HG02610 (cell line): ENCODE measurements at regions not wholly inside any gene's neighbourhood (a gene's known extent, or its start where the extent isn't known, plus 50 kb on each side); places are given as distances from the start of the nearest gene placed in this dataset.
A peak's percentile ranks its signal among the peaks of the same experiment; 100 is the strongest.

Experiments used
- ATAC-seq: cut with Tn5 transposase; IDR thresholded peaks from one replicate; pipeline ENCODE4 v1.9.1; 2021; ENCODE audit warnings: mild to moderate bottlenecking, moderate library complexity; ENCODE audit not compliant: unreplicated experiment

GRCh38 chr16:89027281-89027680 is 50.3 kb upstream of the CBFA2T3 start:
- ATAC-seq: no peak

GRCh38 chr16:89031715-89032659 is 55.0 kb upstream of the CBFA2T3 start:
- peak; percentile 72 for ATAC-seq

GRCh38 chr16:89033304-89033703 is 56.3 kb upstream of the CBFA2T3 start:
- ATAC-seq: no peak

- ATAC-seq: no peak
Observed at GRCh38 chr16:89033796-89034572, 57.0 kb upstream of the CBFA2T3 start.

GRCh38 chr16:89034573-89034961 is 57.6 kb upstream of the CBFA2T3 start:
- no peak for ATAC-seq

- no peak for ATAC-seq
Observed at GRCh38 chr16:89034971-89035668, 58.1 kb upstream of the CBFA2T3 start.

GRCh38 chr16:89035669-89036570 is 57.7 kb upstream of the ACSF3 start:
- no peak for ATAC-seq

- no peak for ATAC-seq
Observed at GRCh38 chr16:89036776-89037175, 56.9 kb upstream of the ACSF3 start.

- no peak for ATAC-seq
Observed at GRCh38 chr16:89037261-89038152, 56.1 kb upstream of the ACSF3 start.

- ATAC-seq: no peak
Observed at GRCh38 chr16:89038221-89038721, 55.4 kb upstream of the ACSF3 start.

- no peak for ATAC-seq
Observed at GRCh38 chr16:89038811-89039735, 54.6 kb upstream of the ACSF3 start.

- ATAC-seq: no peak
Observed at GRCh38 chr16:89039756-89040155, 53.9 kb upstream of the ACSF3 start.

- no peak for ATAC-seq
Observed at GRCh38 chr16:89040391-89040790, 53.3 kb upstream of the ACSF3 start.

- ATAC-seq: no peak
Observed at GRCh38 chr16:89040861-89041570, 52.6 kb upstream of the ACSF3 start.

- ATAC-seq: no peak
Observed at GRCh38 chr16:89041571-89042481, 51.8 kb upstream of the ACSF3 start.
